ENCODE measurements at regions not wholly inside any gene's neighbourhood (a gene's known extent, or its start where the extent isn't known, plus 50 kb on each side); places are given as distances from the start of the nearest gene placed in this dataset.
"Not testable (repeated sequence)": the region's sequence is repeated elsewhere in the genome, so short reads cannot be mapped to it uniquely, and the experiment has no call there.

DNA sequence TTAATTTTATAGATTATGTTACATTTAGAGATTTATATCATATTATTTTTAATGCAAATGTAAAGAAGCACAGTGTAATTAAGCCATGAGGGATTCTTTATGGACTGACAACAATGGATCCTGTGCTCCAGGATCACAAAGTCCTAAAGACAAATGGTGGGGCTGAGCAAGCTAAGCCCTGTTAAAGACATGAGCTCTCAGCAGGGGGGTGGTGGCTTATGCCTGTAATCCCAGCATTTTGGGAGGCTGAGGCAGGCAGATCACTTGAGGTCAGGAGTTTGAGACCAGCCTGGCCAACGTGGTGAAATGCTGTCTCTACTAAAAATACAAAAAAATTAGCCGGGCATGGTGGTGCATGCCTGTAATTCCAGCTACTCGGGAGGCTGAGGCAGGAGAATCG, 160.8 kb upstream of the RGS6 start:
- H3K4me3 ChIP-seq (ENCODE audit: insufficient read depth, low read depth, low read length); H4K5ac ChIP-seq (ENCODE audit: low read depth, low read length); H2AK9ac ChIP-seq (replicated peaks; ENCODE audit: low read depth, low read length, poor library complexity); H3K18ac ChIP-seq (ENCODE audit: low read depth, low read length); ATAC-seq (ENCODE audit: low read depth); H4K20me1 ChIP-seq (ENCODE audit: insufficient read depth, low read length); intact Hi-C loops (cut with micrococcal nuclease); H3K4me1 ChIP-seq (ENCODE audit: control insufficient read depth, insufficient read depth, low read length); H3K4ac ChIP-seq (ENCODE audit: low read depth, low read length); H4K91ac ChIP-seq (ENCODE audit: insufficient read depth, low read depth, low read length); H2BK20ac ChIP-seq (ENCODE audit: low read depth, low read length); H2BK120ac ChIP-seq (ENCODE audit: low read depth, low read length); H3K4me2 ChIP-seq (ENCODE audit: low read depth, low read length); in situ Hi-C loops (cut with MboI; ENCODE audit: low sequenced_read_pairs); H4K8ac ChIP-seq (ENCODE audit: low read depth in 2 of 2, low read length in 2 of 2); H2BK5ac ChIP-seq (ENCODE audit: low read depth, low read length, poor library complexity, severe bottlenecking); H3K9me1 ChIP-seq (ENCODE audit: insufficient read depth, low read length); H3K56ac ChIP-seq (ENCODE audit: extremely low read depth, insufficient read depth, low read length); H2AFZ ChIP-seq (replicated peaks; ENCODE audit: low read length, poor library complexity); H3K27ac ChIP-seq (ENCODE audit: insufficient read depth, low read length); POLR2A ChIA-PET (ENCODE audit: unreplicated experiment); dilution Hi-C loops (cut with HindIII; ENCODE audit: low sequenced_read_pairs, unreplicated experiment); H2BK15ac ChIP-seq (ENCODE audit: low read depth, low read length); BruUV-seq (replicated peaks); H3K36me3 ChIP-seq (ENCODE audit: control insufficient read depth, insufficient read depth, low read length); H3K9me3 ChIP-seq (ENCODE audit: control insufficient read depth, insufficient read depth, low read length); DNase-seq; H3K79me1 ChIP-seq (ENCODE audit: low read depth in 1 of 2, low read length in 2 of 2); H3K27me3 ChIP-seq (ENCODE audit: control insufficient read depth, insufficient read depth, low read length); H3K9ac ChIP-seq (ENCODE audit: low read depth, low read length); H3K14ac ChIP-seq (replicated peaks; ENCODE audit: low read depth, low read length); H3K23ac ChIP-seq (ENCODE audit: low read depth, low read length); H2AK5ac ChIP-seq (ENCODE audit: low read depth, low read length): not testable (repeated sequence)
- CTCF ChIA-PET, result interaction anchor here (1.7 kb wide), 1 partner anchor 84 kb away, joined by 4 read pairs; no protein-coding TSS in a partner anchor
- WGBS, 2 experiments (ENCODE audit: extremely low coverage in 2 of 2, insufficient read length in 1 of 2), result no CpG with 5 or more reads among the region's 4 CpGs

DNA sequence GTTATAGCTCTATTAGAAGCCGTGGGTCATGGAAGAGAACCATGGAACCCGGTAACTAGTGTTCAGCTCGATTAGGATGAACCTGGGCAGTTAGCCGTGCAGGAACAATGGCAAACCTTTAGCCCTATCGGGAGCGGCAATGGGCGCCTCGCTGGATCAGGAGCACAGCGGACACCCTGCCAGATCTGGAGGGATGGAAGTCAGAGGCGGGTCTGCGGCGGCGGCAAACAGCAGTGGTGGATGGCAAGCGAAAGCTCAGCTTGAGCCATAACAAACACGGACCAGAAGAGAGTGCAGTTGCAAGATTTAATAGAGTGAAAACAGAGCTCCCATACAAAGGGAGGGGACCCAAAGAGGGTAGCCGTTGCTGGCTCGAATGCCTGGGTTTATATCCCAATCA, 160.2 kb upstream of the RGS6 start:
- POLR2A ChIA-PET (ENCODE audit: unreplicated experiment), result not testable (repeated sequence)

More for the DNA sequence above, 160.2 kb upstream of the RGS6 start:
- ATAC-seq (ENCODE audit: low read depth); H3K4me3 ChIP-seq (ENCODE audit: insufficient read depth, low read depth, low read length); H2AK5ac ChIP-seq (ENCODE audit: low read depth, low read length); dilution Hi-C loops (cut with HindIII; ENCODE audit: low sequenced_read_pairs, unreplicated experiment); H3K4me1 ChIP-seq (ENCODE audit: control insufficient read depth, insufficient read depth, low read length); H4K5ac ChIP-seq (ENCODE audit: low read depth, low read length); in situ Hi-C loops (cut with MboI; ENCODE audit: low sequenced_read_pairs); H4K20me1 ChIP-seq (ENCODE audit: insufficient read depth, low read length); H3K79me1 ChIP-seq (ENCODE audit: low read depth in 1 of 2, low read length in 2 of 2); H2AK9ac ChIP-seq (replicated peaks; ENCODE audit: low read depth, low read length, poor library complexity); DNase-seq; intact Hi-C loops (cut with micrococcal nuclease); H3K18ac ChIP-seq (ENCODE audit: low read depth, low read length); BruUV-seq (replicated peaks); H3K4ac ChIP-seq (ENCODE audit: low read depth, low read length); H2BK20ac ChIP-seq (ENCODE audit: low read depth, low read length); H4K91ac ChIP-seq (ENCODE audit: insufficient read depth, low read depth, low read length); H3K27me3 ChIP-seq (ENCODE audit: control insufficient read depth, insufficient read depth, low read length); H3K9me1 ChIP-seq (ENCODE audit: insufficient read depth, low read length); H3K14ac ChIP-seq (replicated peaks; ENCODE audit: low read depth, low read length); H3K27ac ChIP-seq (ENCODE audit: insufficient read depth, low read length); H3K36me3 ChIP-seq (ENCODE audit: control insufficient read depth, insufficient read depth, low read length); H3K56ac ChIP-seq (ENCODE audit: extremely low read depth, insufficient read depth, low read length); H2BK15ac ChIP-seq (ENCODE audit: low read depth, low read length); H3K9ac ChIP-seq (ENCODE audit: low read depth, low read length); H2BK5ac ChIP-seq (ENCODE audit: low read depth, low read length, poor library complexity, severe bottlenecking); H4K8ac ChIP-seq (ENCODE audit: low read depth in 2 of 2, low read length in 2 of 2); H2BK120ac ChIP-seq (ENCODE audit: low read depth, low read length); H2AFZ ChIP-seq (replicated peaks; ENCODE audit: low read length, poor library complexity); H3K9me3 ChIP-seq (ENCODE audit: control insufficient read depth, insufficient read depth, low read length); H3K23ac ChIP-seq (ENCODE audit: low read depth, low read length); H3K4me2 ChIP-seq (ENCODE audit: low read depth, low read length): not testable (repeated sequence)
- WGBS, 2 experiments (ENCODE audit: extremely low coverage in 2 of 2, insufficient read length in 1 of 2), result 86% methylated on average over 4 of the region's 17 CpGs; no CpG with 5 or more reads in 1 of the 2 experiments
- CTCF ChIA-PET, result interaction anchor here (1.5 to 1.7 kb wide), 2 partner anchors 12 to 83 kb away, joined by 4 read pairs; no protein-coding TSS in a partner anchor
